Right atrium auricular region (tissue), 2 donors: ENCODE measurements at regions not wholly inside any gene's neighbourhood (a gene's known extent, or its start where the extent isn't known, plus 50 kb on each side); places are given as distances from the start of the nearest gene placed in this dataset.

Experiments used
- DNase-seq: peaks from one replicate; pipeline ENCODE4 v3.0.0-alpha.2; 2019; ENCODE audit warnings: low spot score
- H3K27ac ChIP-seq, 2 donors: fragments of 200-600 bp; sonication (generic); 1 replicate in 1 of 2; 2 replicates in 1 of 2; pipeline ENCODE4 v1.5.1; 2016 to 2019
- H3K27me3 ChIP-seq, 2 donors: fragments of 200-600 bp; sonication (generic); one replicate each; pipeline versions ENCODE4 v1.5.1 to v1.6.0; 2017 to 2019
- H3K36me3 ChIP-seq: fragments of 200-600 bp; sonication (generic); one replicate; pipeline ENCODE4 v1.5.1; 2016
- H3K4me1 ChIP-seq, 2 donors: fragments of 200-600 bp; sonication (generic); one replicate each; pipeline versions ENCODE4 v1.5.1 to v1.6.0; 2017 to 2019
- H3K4me3 ChIP-seq, 2 donors: fragments of 200-600 bp; sonication (generic); 1 replicate in 1 of 2; 2 replicates in 1 of 2; pipeline ENCODE4 v1.5.1; 2017 to 2019; ENCODE audit warnings: mild to moderate bottlenecking in 1 of 2, moderate library complexity in 1 of 2
- H3K9me3 ChIP-seq, 2 donors: fragments of 200-600 bp; sonication (generic); one replicate each; pipeline ENCODE4 v1.5.1; 2019
- CTCF ChIP-seq, 2 donors: fragments of 200-600 bp; sonication (generic); IDR thresholded peaks; one replicate each; pipeline ENCODE4 v1.5.1; 2019; ENCODE audit warnings: antibody characterized with exemption in 2 of 2

- no peaks in the 10 kb centered on the region for H3K9me3 ChIP-seq
- H3K36me3 ChIP-seq: no peaks in the 10 kb centered on the region
- H3K27ac ChIP-seq: no peak overlapping the region
- H3K4me3 ChIP-seq: no peak overlapping the region
- no peaks in the 10 kb centered on the region for H3K4me1 ChIP-seq
- H3K27me3 ChIP-seq: no peaks in the 10 kb centered on the region
- TF ChIP-seq CTCF (IDR thresholded peaks at IDR 0.05): peak; percentile 62 to 74
- no peak for DNase-seq
Observed at GRCh38 chr12:45543887-45544286, 185.6 kb upstream of the ARID2 start.

DNA sequence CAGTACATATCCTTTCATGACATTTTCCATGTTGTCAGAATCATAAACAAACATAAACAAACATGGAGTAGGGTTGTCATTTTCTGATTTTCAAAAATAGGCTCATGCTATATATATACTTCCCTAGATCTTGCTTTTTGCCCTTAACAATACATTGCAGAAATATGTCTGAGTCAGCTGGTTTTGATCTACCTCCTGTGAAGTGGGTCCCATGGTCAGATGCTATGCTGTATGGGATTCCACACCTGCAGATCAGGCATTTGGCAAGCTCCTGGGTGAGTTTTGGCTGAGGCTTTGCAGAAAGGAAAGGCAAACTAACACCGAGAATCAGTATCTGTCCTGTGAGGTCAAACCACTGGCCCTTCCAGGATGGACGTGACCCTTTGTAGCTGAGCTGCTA, 183.0 kb upstream of the ARID2 start:
- TF ChIP-seq CTCF (IDR thresholded peaks at IDR 0.05): no peak
- H3K4me3 ChIP-seq: no peak overlapping the region
- no peaks in the 10 kb centered on the region for H3K9me3 ChIP-seq
- DNase-seq: no peak
- no peaks in the 10 kb centered on the region for H3K4me1 ChIP-seq
- no peak overlapping the region for H3K27ac ChIP-seq
- H3K36me3 ChIP-seq: no peaks in the 10 kb centered on the region
- H3K27me3 ChIP-seq: no peaks in the 10 kb centered on the region

- Histone ChIP-seq H3K27ac (no peak overlapping the region), H3K4me1 (no peaks in the 10 kb centered on the region), H3K36me3 (no peaks in the 10 kb centered on the region), H3K27me3 (no peaks in the 10 kb centered on the region), H3K9me3 (no peaks in the 10 kb centered on the region), H3K4me3 (no peak overlapping the region)
- TF ChIP-seq CTCF (IDR thresholded peaks at IDR 0.05): no peak
- no peak for DNase-seq
Observed at GRCh38 chr12:45547132-45547531, 182.4 kb upstream of the ARID2 start.

DNA sequence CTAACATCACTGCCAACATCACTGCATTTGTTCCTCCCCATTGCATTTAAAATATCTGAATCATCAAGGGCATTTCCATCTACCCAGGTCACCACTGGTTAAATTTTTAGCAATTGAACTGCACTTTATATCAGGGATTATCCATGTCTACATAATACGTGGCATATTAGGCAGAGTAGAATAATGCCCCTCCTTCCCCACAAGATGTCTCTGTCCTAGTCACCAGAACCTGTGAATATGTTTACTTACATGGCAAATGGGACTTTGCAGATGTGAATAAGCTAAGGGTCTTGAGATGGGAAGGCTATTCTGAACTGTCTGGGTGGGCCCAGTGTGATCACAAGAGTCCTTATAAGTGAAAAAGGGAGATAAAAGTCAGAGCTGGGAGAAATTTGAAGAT, 181.7 kb upstream of the ARID2 start:
- TF ChIP-seq CTCF (IDR thresholded peaks at IDR 0.05): no peak
- no peaks in the 10 kb centered on the region for H3K4me1 ChIP-seq
- H3K9me3 ChIP-seq: no peaks in the 10 kb centered on the region
- H3K27ac ChIP-seq: no peak overlapping the region
- no peak overlapping the region for H3K4me3 ChIP-seq
- DNase-seq: no peak
- no peaks in the 10 kb centered on the region for H3K36me3 ChIP-seq
- H3K27me3 ChIP-seq: no peaks in the 10 kb centered on the region

GRCh38 chr12:45548426-45548825, 181.1 kb upstream of the ARID2 start:
- no peak for DNase-seq
- Histone ChIP-seq H3K27ac (no peak overlapping the region), H3K36me3 (no peaks in the 10 kb centered on the region), H3K4me1 (no peaks in the 10 kb centered on the region), H3K9me3 (no peaks in the 10 kb centered on the region), H3K4me3 (no peak overlapping the region), H3K27me3 (no peaks in the 10 kb centered on the region)
- TF ChIP-seq CTCF (IDR thresholded peaks at IDR 0.05): no peak

GRCh38 chr12:45549337-45549902, 180.1 kb upstream of the ARID2 start:
- Histone ChIP-seq H3K36me3 (no peaks in the 10 kb centered on the region), H3K4me1 (no peaks in the 10 kb centered on the region), H3K9me3 (no peaks in the 10 kb centered on the region), H3K27ac (no peak overlapping the region), H3K4me3 (no peak overlapping the region), H3K27me3 (no peaks in the 10 kb centered on the region)
- DNase-seq: no peak
- TF ChIP-seq CTCF (IDR thresholded peaks at IDR 0.05): no peak
